ENCODE measurements at regions not wholly inside any gene's neighbourhood (a gene's known extent, or its start where the extent isn't known, plus 50 kb on each side); places are given as distances from the start of the nearest gene placed in this dataset.

- H2AFZ ChIP-seq (ENCODE audit: low read depth, low read length): no peak overlapping the region
- no peaks in the 10 kb centered on the region for H3K79me2 ChIP-seq (ENCODE audit: low read length)
- no peaks in the 10 kb centered on the region for H3K9me3 ChIP-seq (ENCODE audit: insufficient read depth, low read length)
- no peak overlapping the region for H3K4me3 ChIP-seq (ENCODE audit: low read length)
- TF ChIP-seq EZH2phosphoT487 (IDR thresholded peaks at IDR 0.05; ENCODE audit: low read depth) (no peak), CTCF (IDR thresholded peaks at IDR 0.05; ENCODE audit: low read depth, low read length) (no peak)
- H3K27me3 ChIP-seq (ENCODE audit: low read depth, low read length): no peaks in the 10 kb centered on the region
- H3K9ac ChIP-seq (ENCODE audit: low read length): no peak overlapping the region
- no peak overlapping the region for H3K27ac ChIP-seq (ENCODE audit: low read length)
- no peaks in the 10 kb centered on the region for H3K4me1 ChIP-seq (ENCODE audit: low read length)
- no peak overlapping the region for H3K4me2 ChIP-seq (ENCODE audit: low read length)
- H4K20me1 ChIP-seq (ENCODE audit: insufficient read depth, low read length): no peaks in the 10 kb centered on the region
- H3K36me3 ChIP-seq (replicated peaks; ENCODE audit: low read depth, low read length): no peaks in the 10 kb centered on the region
These were observed 436.1 kb downstream of the TYW1 start for GRCh38 chr7:67432536-67433234.

GRCh38 chr7:67435894-67436535 lies 439.4 kb downstream of the TYW1 start:
- H4K20me1 ChIP-seq (ENCODE audit: insufficient read depth, low read length): no peaks in the 10 kb centered on the region
- H3K4me3 ChIP-seq (ENCODE audit: low read length): no peak overlapping the region
- H3K79me2 ChIP-seq (ENCODE audit: low read length): no peaks in the 10 kb centered on the region
- no peaks in the 10 kb centered on the region for H3K27me3 ChIP-seq (ENCODE audit: low read depth, low read length)
- TF ChIP-seq EZH2phosphoT487 (IDR thresholded peaks at IDR 0.05; ENCODE audit: low read depth): no peak
- no peak for TF ChIP-seq CTCF (IDR thresholded peaks at IDR 0.05; ENCODE audit: low read depth, low read length)
- H3K27ac ChIP-seq (ENCODE audit: low read length): no peak overlapping the region
- H3K9ac ChIP-seq (ENCODE audit: low read length): no peak overlapping the region
- no peak overlapping the region for H3K4me2 ChIP-seq (ENCODE audit: low read length)
- no peaks in the 10 kb centered on the region for H3K36me3 ChIP-seq (replicated peaks; ENCODE audit: low read depth, low read length)
- H3K4me1 ChIP-seq (ENCODE audit: low read length): no peaks in the 10 kb centered on the region
- no peaks in the 10 kb centered on the region for H3K9me3 ChIP-seq (ENCODE audit: insufficient read depth, low read length)
- H2AFZ ChIP-seq (ENCODE audit: low read depth, low read length): no peak overlapping the region

GRCh38 chr7:67438198-67438882 lies 441.7 kb downstream of the TYW1 start:
- H4K20me1 ChIP-seq (ENCODE audit: insufficient read depth, low read length): no peaks in the 10 kb centered on the region
- no peaks in the 10 kb centered on the region for H3K27me3 ChIP-seq (ENCODE audit: low read depth, low read length)
- H2AFZ ChIP-seq (ENCODE audit: low read depth, low read length): no peak overlapping the region
- H3K9ac ChIP-seq (ENCODE audit: low read length): no peak overlapping the region
- no peaks in the 10 kb centered on the region for H3K4me1 ChIP-seq (ENCODE audit: low read length)
- no peak overlapping the region for H3K4me2 ChIP-seq (ENCODE audit: low read length)
- H3K36me3 ChIP-seq (replicated peaks; ENCODE audit: low read depth, low read length): no peaks in the 10 kb centered on the region
- H3K79me2 ChIP-seq (ENCODE audit: low read length): no peaks in the 10 kb centered on the region
- H3K9me3 ChIP-seq (ENCODE audit: insufficient read depth, low read length): no peaks in the 10 kb centered on the region
- H3K27ac ChIP-seq (ENCODE audit: low read length): no peak overlapping the region
- H3K4me3 ChIP-seq (ENCODE audit: low read length): no peak overlapping the region
- TF ChIP-seq CTCF (IDR thresholded peaks at IDR 0.05; ENCODE audit: low read depth, low read length) (no peak), EZH2phosphoT487 (IDR thresholded peaks at IDR 0.05; ENCODE audit: low read depth) (no peak)

GRCh38 chr7:67438913-67439505 lies 442.4 kb downstream of the TYW1 start:
- no peaks in the 10 kb centered on the region for H3K9me3 ChIP-seq (ENCODE audit: insufficient read depth, low read length)
- no peaks in the 10 kb centered on the region for H3K27me3 ChIP-seq (ENCODE audit: low read depth, low read length)
- H3K9ac ChIP-seq (ENCODE audit: low read length): no peak overlapping the region
- H4K20me1 ChIP-seq (ENCODE audit: insufficient read depth, low read length): no peaks in the 10 kb centered on the region
- no peak for TF ChIP-seq CTCF (IDR thresholded peaks at IDR 0.05; ENCODE audit: low read depth, low read length)
- no peaks in the 10 kb centered on the region for H3K4me1 ChIP-seq (ENCODE audit: low read length)
- no peak overlapping the region for H3K4me2 ChIP-seq (ENCODE audit: low read length)
- H3K27ac ChIP-seq (ENCODE audit: low read length): no peak overlapping the region
- no peaks in the 10 kb centered on the region for H3K79me2 ChIP-seq (ENCODE audit: low read length)
- no peak overlapping the region for H2AFZ ChIP-seq (ENCODE audit: low read depth, low read length)
- H3K4me3 ChIP-seq (ENCODE audit: low read length): no peak overlapping the region
- H3K36me3 ChIP-seq (replicated peaks; ENCODE audit: low read depth, low read length): no peaks in the 10 kb centered on the region

All from OCI-LY3 (cell line).